Activated CD4-positive, alpha-beta T cell treated with anti-CD3 and anti-CD28 coated beads for 4 hours (primary cell): ENCODE measurements at regions not wholly inside any gene's neighbourhood (a gene's known extent, or its start where the extent isn't known, plus 50 kb on each side); places are given as distances from the start of the nearest gene placed in this dataset.

Source experiments
- DNase-seq, 2 donors: peaks; one replicate each; pipeline ENCODE4 v3.0.0-alpha.2; 2020

- DNase-seq = no peak
These were observed 439.6 kb downstream of the GLRX3 start for GRCh38 chr10:130575756-130576285.

- DNase-seq = no peak
These were observed 440.2 kb downstream of the GLRX3 start for GRCh38 chr10:130576427-130576826.

- no peak for DNase-seq
These were observed 440.8 kb downstream of the GLRX3 start for GRCh38 chr10:130577039-130577438.

GRCh38 chr10:130578532-130579289 lies 442.5 kb downstream of the GLRX3 start:
- DNase-seq = no peak

- DNase-seq = no peak
These were observed 443.7 kb downstream of the GLRX3 start for GRCh38 chr10:130579913-130580312.

- DNase-seq = no peak
These were observed 444.8 kb downstream of the GLRX3 start for GRCh38 chr10:130580975-130581374.

- no peak for DNase-seq
These were observed 451.5 kb downstream of the GLRX3 start for GRCh38 chr10:130587718-130588117.

- DNase-seq = no peak
These were observed 469.8 kb downstream of the GLRX3 start for GRCh38 chr10:130606001-130606405.

GRCh38 chr10:130607366-130607765 lies 471.2 kb downstream of the GLRX3 start:
- no peak for DNase-seq

- no peak for DNase-seq
These were observed 475.0 kb downstream of the GLRX3 start for GRCh38 chr10:130611239-130611638.

- no peak for DNase-seq
These were observed 479.3 kb downstream of the GLRX3 start for GRCh38 chr10:130615457-130615856.

GRCh38 chr10:130617985-130618384 lies 481.8 kb downstream of the GLRX3 start:
- DNase-seq = no peak

- DNase-seq = no peak
These were observed 482.5 kb downstream of the GLRX3 start for GRCh38 chr10:130618647-130619046.

GRCh38 chr10:130621231-130621775 lies 485.1 kb downstream of the GLRX3 start:
- no peak for DNase-seq

- DNase-seq = no peak
These were observed 487.6 kb downstream of the GLRX3 start for GRCh38 chr10:130623680-130624267.

GRCh38 chr10:130627346-130628045 lies 491.3 kb downstream of the GLRX3 start:
- DNase-seq = no peak

- no peak for DNase-seq
These were observed 493.9 kb downstream of the GLRX3 start for GRCh38 chr10:130630135-130630534.

GRCh38 chr10:130631142-130632096 lies 495.2 kb downstream of the GLRX3 start:
- no peak for DNase-seq

- no peak for DNase-seq
These were observed 498.6 kb downstream of the GLRX3 start for GRCh38 chr10:130634816-130635215.

GRCh38 chr10:130635528-130635927 lies 499.3 kb downstream of the GLRX3 start:
- DNase-seq = no peak

- DNase-seq = no peak
These were observed 500.2 kb downstream of the GLRX3 start for GRCh38 chr10:130636313-130636930.
